ENCODE measurements at regions not wholly inside any gene's neighbourhood (a gene's known extent, or its start where the extent isn't known, plus 50 kb on each side); places are given as distances from the start of the nearest gene placed in this dataset.

DNA sequence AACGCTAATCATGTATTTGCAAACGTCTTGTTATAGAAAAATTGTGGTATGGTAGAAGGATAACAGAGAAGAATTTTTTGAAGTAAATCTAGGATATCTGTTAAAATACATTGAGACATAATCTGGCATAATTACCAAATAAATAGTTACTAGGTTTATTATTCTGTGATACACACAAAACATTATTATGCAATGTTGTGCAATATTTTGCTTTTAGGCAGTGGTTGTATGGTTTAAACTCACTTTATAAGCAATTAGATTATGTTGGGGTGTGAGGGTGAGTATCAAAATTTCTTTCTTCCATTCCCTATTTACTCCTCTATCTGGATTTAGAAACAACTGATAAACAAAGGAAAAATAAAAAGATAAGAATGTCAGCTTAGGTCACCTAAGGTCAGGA, 385.6 kb downstream of the SLITRK6 start:
- no peak overlapping the region for H3K4me3 ChIP-seq
- no peak overlapping the region for H3K27ac ChIP-seq
- H3K27me3 ChIP-seq = no peaks in the 10 kb centered on the region
- no peaks in the 10 kb centered on the region for H3K36me3 ChIP-seq
- H3K4me1 ChIP-seq = no peaks in the 10 kb centered on the region
- no peak for TF ChIP-seq CTCF (IDR thresholded peaks at IDR 0.05 in 4 of 5, conservative IDR thresholded peaks at IDR 0.05 in 1 of 5)
- TF ChIP-seq POLR2A (IDR thresholded peaks at IDR 0.05) = no peak
- in situ Hi-C loops (cut with MboI; ENCODE audit: low sequenced_read_pairs in 4 of 4) (no loop called here), intact Hi-C loops (cut with DNase I; ENCODE audit: low total_unique reads) (no loop called here)
- H3K9me3 ChIP-seq = no peaks in the 10 kb centered on the region
- ATAC-seq = no peak
- no peak for DNase-seq

GRCh38 chr13:85412448-85412847, 386.8 kb downstream of the SLITRK6 start:
- in situ Hi-C loops (cut with MboI; ENCODE audit: low sequenced_read_pairs in 4 of 4) (no loop called here), intact Hi-C loops (cut with DNase I; ENCODE audit: low total_unique reads) (no loop called here)
- Histone ChIP-seq H3K4me3 (no peak overlapping the region), H3K4me1 (no peaks in the 10 kb centered on the region), H3K36me3 (no peaks in the 10 kb centered on the region), H3K27ac (no peak overlapping the region), H3K27me3 (no peaks in the 10 kb centered on the region), H3K9me3 (no peaks in the 10 kb centered on the region)
- DNase-seq (no peak), ATAC-seq (no peak)
- no peak for TF ChIP-seq POLR2A (IDR thresholded peaks at IDR 0.05)
- no peak for TF ChIP-seq CTCF (IDR thresholded peaks at IDR 0.05 in 4 of 5, conservative IDR thresholded peaks at IDR 0.05 in 1 of 5)

DNA sequence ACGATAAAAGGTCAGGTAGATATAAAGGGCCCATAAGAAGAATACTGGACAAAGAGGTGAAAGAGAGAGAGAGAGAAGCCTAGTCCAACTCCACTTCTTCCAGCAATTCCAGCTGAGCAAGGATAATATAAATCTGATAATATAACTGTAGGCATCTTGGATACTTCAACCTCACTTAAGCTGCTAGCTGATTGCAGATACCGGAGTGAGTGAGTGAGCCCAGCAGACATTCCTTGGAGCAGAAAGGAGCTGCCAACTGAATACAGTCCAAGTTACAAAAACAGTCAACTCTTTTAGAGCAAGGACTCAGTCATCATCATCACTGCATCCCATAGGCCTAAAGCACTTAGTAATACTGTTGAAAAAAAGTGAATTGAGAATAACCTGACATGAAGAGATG, 387.6 kb downstream of the SLITRK6 start:
- H3K27me3 ChIP-seq = no peaks in the 10 kb centered on the region
- in situ Hi-C loops (cut with MboI; ENCODE audit: low sequenced_read_pairs in 4 of 4) = no loop called here
- DNase-seq (no peak), ATAC-seq (no peak)
- intact Hi-C loops (cut with DNase I; ENCODE audit: low total_unique reads) = no loop called here
- no peaks in the 10 kb centered on the region for H3K36me3 ChIP-seq
- no peaks in the 10 kb centered on the region for H3K4me1 ChIP-seq
- no peak overlapping the region for H3K4me3 ChIP-seq
- no peaks in the 10 kb centered on the region for H3K9me3 ChIP-seq
- no peak overlapping the region for H3K27ac ChIP-seq
- TF ChIP-seq CTCF (IDR thresholded peaks at IDR 0.05 in 4 of 5, conservative IDR thresholded peaks at IDR 0.05 in 1 of 5) (no peak), POLR2A (IDR thresholded peaks at IDR 0.05) (no peak)

- H3K9me3 ChIP-seq = no peaks in the 10 kb centered on the region
- no peak for DNase-seq
Measured at GRCh38 chr13:85408415-85408814, 390.8 kb downstream of the SLITRK6 start.

More at GRCh38 chr13:85408415-85408814, 390.8 kb downstream of the SLITRK6 start:
- H3K4me3 ChIP-seq = no peak overlapping the region
- H3K36me3 ChIP-seq = no peaks in the 10 kb centered on the region
- in situ Hi-C loops (cut with MboI; ENCODE audit: low sequenced_read_pairs in 4 of 4) (no loop called here), intact Hi-C loops (cut with DNase I; ENCODE audit: low total_unique reads) (no loop called here)
- no peak for TF ChIP-seq POLR2A (IDR thresholded peaks at IDR 0.05)
- no peak for TF ChIP-seq CTCF (IDR thresholded peaks at IDR 0.05 in 4 of 5, conservative IDR thresholded peaks at IDR 0.05 in 1 of 5)
- H3K27ac ChIP-seq = no peak overlapping the region
- H3K27me3 ChIP-seq = no peaks in the 10 kb centered on the region
- no peak for ATAC-seq
- H3K4me1 ChIP-seq = no peaks in the 10 kb centered on the region
